ENCODE measurements at regions not wholly inside any gene's neighbourhood (a gene's known extent, or its start where the extent isn't known, plus 50 kb on each side); places are given as distances from the start of the nearest gene placed in this dataset.

DNA sequence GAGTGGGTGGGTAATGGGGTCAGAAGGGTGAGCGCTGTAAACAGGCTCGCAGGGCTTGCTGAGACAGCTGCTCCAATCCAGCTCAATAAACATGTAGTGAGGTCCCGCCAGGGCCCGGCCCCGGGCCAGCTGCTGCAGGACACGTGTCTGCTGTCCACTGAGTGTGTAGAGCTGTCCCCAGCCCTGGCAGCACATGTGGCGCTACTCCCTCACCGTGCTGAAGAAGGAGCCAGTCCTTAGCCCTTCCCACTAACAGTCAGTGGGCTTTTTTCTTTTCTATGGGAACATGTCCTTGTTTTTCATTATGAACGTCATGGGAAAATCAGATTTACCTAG lies 78.9 kb upstream of the C1orf174 start:
- TF ChIP-seq EZH2phosphoT487 (conservative IDR thresholded peaks at IDR 0.05; ENCODE audit: low read length): no peak
- TF ChIP-seq, protein P1, sequence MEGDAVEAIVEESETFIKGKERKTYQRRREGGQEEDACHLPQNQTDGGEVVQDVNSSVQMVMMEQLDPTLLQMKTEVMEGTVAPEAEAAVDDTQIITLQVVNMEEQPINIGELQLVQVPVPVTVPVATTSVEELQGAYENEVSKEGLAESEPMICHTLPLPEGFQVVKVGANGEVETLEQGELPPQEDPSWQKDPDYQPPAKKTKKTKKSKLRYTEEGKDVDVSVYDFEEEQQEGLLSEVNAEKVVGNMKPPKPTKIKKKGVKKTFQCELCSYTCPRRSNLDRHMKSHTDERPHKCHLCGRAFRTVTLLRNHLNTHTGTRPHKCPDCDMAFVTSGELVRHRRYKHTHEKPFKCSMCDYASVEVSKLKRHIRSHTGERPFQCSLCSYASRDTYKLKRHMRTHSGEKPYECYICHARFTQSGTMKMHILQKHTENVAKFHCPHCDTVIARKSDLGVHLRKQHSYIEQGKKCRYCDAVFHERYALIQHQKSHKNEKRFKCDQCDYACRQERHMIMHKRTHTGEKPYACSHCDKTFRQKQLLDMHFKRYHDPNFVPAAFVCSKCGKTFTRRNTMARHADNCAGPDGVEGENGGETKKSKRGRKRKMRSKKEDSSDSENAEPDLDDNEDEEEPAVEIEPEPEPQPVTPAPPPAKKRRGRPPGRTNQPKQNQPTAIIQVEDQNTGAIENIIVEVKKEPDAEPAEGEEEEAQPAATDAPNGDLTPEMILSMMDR (IDR thresholded peaks at IDR 0.05; ENCODE audit: insufficient read depth, low read length, poor library complexity, severe bottlenecking): no peak
